NCI-H2107 treated with DMSO at 0.1 percent for 48 hours (cell line): ENCODE measurements at regions not wholly inside any gene's neighbourhood (a gene's known extent, or its start where the extent isn't known, plus 50 kb on each side); places are given as distances from the start of the nearest gene placed in this dataset.

Experiments
- DNase-seq: peaks from one replicate; lab custom pipeline; 2025; ENCODE audit not compliant: unreplicated experiment; lab: John Stamatoyannopoulos, UW

- DNase-seq: no peak
These were observed 562.0 kb downstream of the PLPP3 start for GRCh38 chr1:56017336-56017735.

- DNase-seq: no peak
These were observed 575.5 kb downstream of the PLPP3 start for GRCh38 chr1:56003846-56004245.

- DNase-seq: no peak
These were observed 577.1 kb downstream of the PLPP3 start for GRCh38 chr1:56002231-56002630.

- no peak for DNase-seq
These were observed 578.9 kb downstream of the PLPP3 start for GRCh38 chr1:56000424-56000823.

GRCh38 chr1:55997536-55997935, 581.8 kb downstream of the PLPP3 start:
- no peak for DNase-seq

- DNase-seq: no peak
These were observed 585.6 kb downstream of the PLPP3 start for GRCh38 chr1:55993646-55994318.

GRCh38 chr1:55990007-55990406, 589.4 kb downstream of the PLPP3 start:
- no peak for DNase-seq

GRCh38 chr1:55988963-55989452, 590.4 kb downstream of the PLPP3 start:
- DNase-seq: no peak

GRCh38 chr1:55987491-55988249, 591.7 kb downstream of the PLPP3 start:
- DNase-seq: no peak

- no peak for DNase-seq
These were observed 593.4 kb downstream of the PLPP3 start for GRCh38 chr1:55986003-55986402.

- DNase-seq: no peak
These were observed 598.2 kb downstream of the PLPP3 start for GRCh38 chr1:55981010-55981650.

- no peak for DNase-seq
These were observed 598.8 kb downstream of the PLPP3 start for GRCh38 chr1:55980582-55980981.

GRCh38 chr1:55974714-55975441, 604.5 kb downstream of the PLPP3 start:
- DNase-seq: no peak

GRCh38 chr1:55970526-55971110, 608.7 kb downstream of the PLPP3 start:
- DNase-seq: no peak

- no peak for DNase-seq
These were observed 610.0 kb downstream of the PLPP3 start for GRCh38 chr1:55969322-55969721.

- no peak for DNase-seq
These were observed 610.7 kb downstream of the PLPP3 start for GRCh38 chr1:55968661-55969060.

- DNase-seq: peak; percentile 61
These were observed 613.3 kb downstream of the PLPP3 start for GRCh38 chr1:55965981-55966461.

- DNase-seq: no peak
These were observed 616.9 kb downstream of the PLPP3 start for GRCh38 chr1:55962472-55962871.

GRCh38 chr1:55959136-55959548, 620.2 kb downstream of the PLPP3 start:
- no peak for DNase-seq

GRCh38 chr1:55958498-55958897, 620.9 kb downstream of the PLPP3 start:
- peak; percentile 74 for DNase-seq

GRCh38 chr1:55957276-55957675, 622.1 kb downstream of the PLPP3 start:
- DNase-seq: no peak
